HG03139 (cell line): ENCODE measurements at regions not wholly inside any gene's neighbourhood (a gene's known extent, or its start where the extent isn't known, plus 50 kb on each side); places are given as distances from the start of the nearest gene placed in this dataset.
"Not testable (repeated sequence)": the region's sequence is repeated elsewhere in the genome, so short reads cannot be mapped to it uniquely, and the experiment has no call there.

ENCODE experiments used
- ATAC-seq: cut with Tn5 transposase; IDR thresholded peaks from one replicate; pipeline ENCODE4 v1.9.1; 2021; ENCODE audit not compliant: unreplicated experiment

- ATAC-seq = no peak
These were observed 397.4 kb downstream of the OTOL1 start for GRCh38 chr3:161893972-161894371.

DNA sequence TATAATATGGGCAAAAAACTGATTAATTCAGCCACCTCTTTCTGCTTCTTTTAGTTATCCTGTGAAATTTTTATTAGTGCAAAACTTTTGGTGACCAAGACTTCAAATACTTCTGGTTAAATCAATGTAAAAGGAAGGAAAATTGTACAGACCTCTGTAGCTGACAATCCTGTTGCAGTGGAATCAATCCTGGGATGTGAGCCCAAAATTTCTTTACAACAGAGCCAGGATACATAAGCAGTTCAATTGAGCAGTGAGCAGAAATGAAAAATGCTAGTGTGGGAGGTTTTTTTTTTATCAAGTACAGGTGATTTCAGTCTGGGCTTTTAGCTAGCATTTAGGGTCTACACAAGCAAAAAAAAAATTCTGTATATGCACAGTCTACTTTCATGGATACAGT is 398.0 kb downstream of the OTOL1 start:
- no peak for ATAC-seq

- ATAC-seq = no peak
These were observed 409.0 kb downstream of the OTOL1 start for GRCh38 chr3:161905520-161906132.

- no peak for ATAC-seq
These were observed 417.3 kb downstream of the OTOL1 start for GRCh38 chr3:161913786-161914389.

GRCh38 chr3:161914703-161915417 is 418.3 kb downstream of the OTOL1 start:
- ATAC-seq = no peak

DNA sequence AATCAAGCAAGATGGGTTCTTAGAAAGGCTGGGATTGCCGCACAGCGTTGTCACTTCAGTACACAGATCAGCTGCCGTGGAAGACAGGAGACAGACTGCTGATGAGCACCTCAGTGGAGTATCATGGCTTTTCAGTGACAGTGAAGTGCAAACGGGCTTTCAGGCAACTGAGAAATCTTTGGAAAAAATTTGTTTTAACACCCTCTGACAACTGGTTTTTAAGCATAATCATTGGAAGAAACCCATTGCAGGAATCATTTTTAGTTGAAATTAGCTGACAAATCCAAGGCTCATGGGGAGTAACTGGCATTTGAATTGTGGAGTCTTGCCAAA is 418.8 kb downstream of the OTOL1 start:
- no peak for ATAC-seq

GRCh38 chr3:161920196-161920595 is 423.6 kb downstream of the OTOL1 start:
- ATAC-seq = no peak

DNA sequence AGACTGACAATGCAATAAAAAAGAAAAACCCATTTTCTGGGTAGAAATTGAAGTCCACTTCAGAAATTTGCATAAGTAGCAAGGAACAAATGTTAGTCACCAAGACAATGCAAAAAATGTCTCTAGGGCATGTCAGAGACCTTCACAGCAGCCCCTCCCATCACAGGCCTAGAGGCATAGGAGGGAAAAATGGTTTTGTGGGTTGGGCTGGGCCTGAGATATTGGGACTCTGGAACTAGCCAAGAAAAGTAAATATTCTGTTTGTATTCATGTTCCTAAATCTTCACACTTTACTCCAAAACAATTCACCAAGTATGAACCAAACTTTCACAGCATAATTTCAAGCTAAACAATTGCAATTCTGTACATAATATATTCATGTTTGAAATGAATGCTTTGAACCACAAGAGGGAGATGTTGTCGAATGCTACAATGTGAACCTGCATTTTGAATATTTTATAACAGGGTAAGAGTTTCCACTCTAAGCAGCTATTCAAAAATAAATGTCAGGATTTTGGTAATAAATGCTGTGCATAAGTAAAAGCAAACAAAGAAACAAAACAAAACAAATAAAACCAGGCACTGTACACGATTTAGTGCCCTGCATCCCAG is 429.2 kb downstream of the OTOL1 start:
- no peak for ATAC-seq

DNA sequence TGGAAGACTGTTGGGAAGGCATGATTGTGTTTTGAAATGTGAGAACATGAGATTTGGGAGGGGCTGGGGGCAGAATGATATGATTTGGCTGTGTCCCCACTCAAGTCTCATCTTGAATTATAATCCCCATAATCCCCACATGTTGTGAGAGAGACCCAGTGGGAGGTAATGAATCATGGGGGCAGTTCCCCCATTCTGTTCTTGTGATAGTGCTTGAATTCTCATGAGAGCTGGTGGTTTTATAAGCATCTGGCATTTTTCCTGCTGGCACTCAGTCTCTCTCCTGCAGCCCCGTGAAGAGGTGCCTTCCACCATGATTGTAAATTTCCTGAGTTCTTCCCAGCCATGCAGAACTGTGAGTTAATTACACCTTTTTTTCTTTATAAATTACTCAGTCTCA is 430.5 kb downstream of the OTOL1 start:
- no peak for ATAC-seq

- ATAC-seq = no peak
These were observed 443.5 kb downstream of the OTOL1 start for GRCh38 chr3:161939918-161940620.

GRCh38 chr3:161940621-161940965 is 444.0 kb downstream of the OTOL1 start:
- no peak for ATAC-seq

DNA sequence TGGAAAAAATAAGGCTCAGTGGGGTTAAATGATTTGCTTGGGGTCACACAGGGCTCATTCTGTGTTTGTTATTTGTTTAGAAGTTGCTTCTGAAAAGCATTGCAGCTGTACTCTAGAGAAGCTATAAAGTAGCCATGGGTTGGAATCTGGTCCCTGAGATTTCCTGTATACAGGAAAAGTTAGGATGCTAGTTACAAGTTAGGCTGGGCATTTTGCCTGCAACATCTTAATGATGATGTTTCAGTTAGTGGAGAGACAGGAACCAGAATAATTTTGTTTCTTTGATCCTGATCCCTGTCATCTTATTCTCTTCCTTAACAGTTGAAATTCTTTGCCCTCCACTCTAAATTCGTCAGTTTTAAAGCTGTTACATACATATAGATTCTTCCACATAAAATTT is 445.3 kb downstream of the OTOL1 start:
- no peak for ATAC-seq

- ATAC-seq = not testable (repeated sequence)
These were observed 447.3 kb downstream of the OTOL1 start for GRCh38 chr3:161943801-161944345.

- ATAC-seq = no peak
These were observed 449.9 kb downstream of the OTOL1 start for GRCh38 chr3:161946443-161946960.

DNA sequence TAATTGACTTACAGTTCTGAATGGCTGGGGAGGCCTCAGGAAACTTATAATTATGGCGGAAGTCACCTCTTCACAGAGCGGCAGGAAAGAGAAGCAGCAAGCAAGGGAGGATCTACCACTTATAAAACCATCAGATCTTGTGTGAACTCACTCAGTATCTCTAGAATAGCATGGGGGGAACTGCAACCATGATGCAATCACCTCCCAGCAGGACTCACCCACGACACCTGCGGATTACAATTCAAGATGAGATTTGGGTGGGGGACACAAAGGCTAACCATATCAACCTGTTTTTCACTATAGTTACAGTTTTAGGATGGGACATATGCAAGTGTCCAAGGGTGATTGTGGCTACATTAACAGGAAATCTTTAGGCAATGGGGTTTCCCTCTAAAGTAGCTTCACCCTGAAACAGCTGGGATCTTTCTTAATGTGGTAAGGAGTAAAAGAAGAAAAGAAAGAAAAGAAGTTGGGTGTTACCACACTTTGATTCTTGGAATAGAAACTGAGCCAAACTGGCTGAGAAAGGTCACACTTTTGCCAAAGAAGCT is 453.8 kb downstream of the OTOL1 start:
- ATAC-seq = no peak

- no peak for ATAC-seq
These were observed 460.9 kb downstream of the OTOL1 start for GRCh38 chr3:161957467-161957866.

GRCh38 chr3:161964857-161965256 is 468.2 kb downstream of the OTOL1 start:
- ATAC-seq = no peak

DNA sequence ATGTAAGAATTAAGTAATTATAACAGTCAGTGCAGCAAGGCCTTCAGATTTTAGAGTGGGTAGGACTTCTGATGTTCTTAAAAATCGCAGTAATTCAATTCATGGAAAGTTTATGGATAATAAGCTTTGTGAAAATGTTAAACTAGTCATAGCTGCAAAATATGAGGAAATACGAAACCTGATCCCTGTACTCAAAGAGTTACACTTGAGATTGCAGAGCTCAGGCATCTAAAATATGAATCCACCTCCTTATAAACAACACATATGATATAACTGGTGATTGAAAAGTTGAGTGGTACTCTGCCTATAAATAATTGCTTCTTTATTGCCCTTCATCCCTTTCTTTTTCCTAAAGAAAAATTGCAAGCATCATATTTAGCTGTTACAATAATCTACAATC is 473.3 kb downstream of the OTOL1 start:
- ATAC-seq = no peak

- no peak for ATAC-seq
These were observed 478.6 kb downstream of the OTOL1 start for GRCh38 chr3:161975201-161975600.

DNA sequence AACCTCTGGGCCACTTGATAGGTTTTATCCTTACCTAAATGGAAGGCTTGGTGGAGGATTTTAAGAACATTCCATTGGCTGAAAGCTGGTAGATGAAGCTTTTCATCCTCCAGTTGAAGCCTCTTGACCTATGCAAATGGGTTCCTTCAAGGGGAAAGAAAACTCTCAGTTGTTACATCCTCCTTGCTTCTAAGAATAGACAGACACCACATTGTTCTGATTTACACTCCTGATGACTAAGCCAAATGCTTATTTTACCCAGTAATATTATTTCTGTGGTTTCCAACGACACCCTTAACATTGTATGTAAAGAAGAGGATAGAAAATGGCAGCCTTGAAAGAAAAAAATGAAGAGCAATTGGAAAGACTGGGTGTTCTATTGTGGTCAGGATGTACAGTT is 480.5 kb downstream of the OTOL1 start:
- ATAC-seq = no peak

GRCh38 chr3:161977850-161978249 is 481.2 kb downstream of the OTOL1 start:
- ATAC-seq = no peak
